ENCODE measurements at regions not wholly inside any gene's neighbourhood (a gene's known extent, or its start where the extent isn't known, plus 50 kb on each side); places are given as distances from the start of the nearest gene placed in this dataset.
A peak's percentile ranks its signal among the peaks of the same experiment; 100 is the strongest.

GRCh38 chr14:88089445-88089844 lies 84.5 kb downstream of the GPR65 start:
- no peaks in the 10 kb centered on the region for H3K9me3 ChIP-seq (ENCODE audit: insufficient read depth in 2 of 2, low read depth in 1 of 2, low read length in 1 of 2)
- H2BK120ac ChIP-seq (replicated peaks; ENCODE audit: low read depth, low read length) = no peak overlapping the region
- no peak overlapping the region for H3K4me3 ChIP-seq (ENCODE audit: extremely low read depth in 1 of 4, insufficient read depth in 2 of 4, low read depth in 3 of 4, low read length in 4 of 4)
- H4K8ac ChIP-seq (ENCODE audit: extremely low read depth, insufficient read depth, low read length) = no peak overlapping the region
- TF ChIP-seq SIX5 (IDR thresholded peaks at IDR 0.05; ENCODE audit: low read depth, low read length) = 0 out of 2 replicates have a peak, but pooled peaks have one; percentile 20
- TF ChIP-seq TEAD4 (IDR thresholded peaks at IDR 0.05; ENCODE audit: low read depth, low read length) = no peak
- no peak overlapping the region for H3K23ac ChIP-seq (ENCODE audit: insufficient read length)
- H3K27me3 ChIP-seq (replicated peaks in 1 of 4; ENCODE audit: control insufficient read depth in 3 of 4, extremely low read depth in 1 of 4, insufficient read depth in 3 of 4, low read length in 3 of 4) = no peaks in the 10 kb centered on the region
- H4K5ac ChIP-seq (ENCODE audit: insufficient read length, low read depth, low read length) = no peak overlapping the region
- H3K9ac ChIP-seq (replicated peaks in 1 of 4; ENCODE audit: extremely low read depth in 1 of 4, low read depth in 3 of 4, low read length in 3 of 4) = no peak overlapping the region
- DNase-seq (ENCODE audit: low read depth in 1 of 2, low spot score in 2 of 2) = no peak
- no peak overlapping the region for H3K27ac ChIP-seq (ENCODE audit: low read depth, low read length)
- H3K56ac ChIP-seq (replicated peaks; ENCODE audit: insufficient read length, low read depth, low read length) = no peak overlapping the region
- H2BK20ac ChIP-seq (ENCODE audit: low read length) = no peak overlapping the region
- H3K4ac ChIP-seq (replicated peaks; ENCODE audit: insufficient read length, low read depth, low read length) = no peak overlapping the region
- no peak overlapping the region for H2BK12ac ChIP-seq (ENCODE audit: low read depth, low read length)
- no peaks in the 10 kb centered on the region for H4K20me1 ChIP-seq (replicated peaks in 1 of 2; ENCODE audit: control insufficient read depth in 1 of 2, insufficient read depth in 2 of 2, low read length in 2 of 2)
- no peak overlapping the region for H2BK5ac ChIP-seq (ENCODE audit: low read depth, low read length)
- no peaks in the 10 kb centered on the region for H3K79me2 ChIP-seq (ENCODE audit: control insufficient read depth in 1 of 2, insufficient read depth in 2 of 2, low read length in 2 of 2)
- H3K4me2 ChIP-seq (ENCODE audit: insufficient read depth in 1 of 2, low read depth in 2 of 2, low read length in 2 of 2) = no peak overlapping the region
- no peak overlapping the region for H3K18ac ChIP-seq (ENCODE audit: extremely low read depth, low read length)
- no peak overlapping the region for H4K91ac ChIP-seq (replicated peaks; ENCODE audit: insufficient read length, low read length)
- 0 out of 7 replicates have a peak, but pooled peaks cover 0 to 3% (median 0%) of the 10 kb centered on the region in 4 experiments for H3K4me1 ChIP-seq (replicated peaks in 1 of 4; ENCODE audit: control insufficient read depth in 3 of 4, insufficient read depth in 4 of 4, low read length in 3 of 4)
- no peaks in the 10 kb centered on the region for H3K23me2 ChIP-seq (ENCODE audit: low read depth, low read length)
- no peak for FAIRE-seq
- POLR2A ChIA-PET (ENCODE audit: partially characterized antibody) = no interaction called here
- no peak overlapping the region for H3K14ac ChIP-seq (ENCODE audit: insufficient read length)
- H2BK15ac ChIP-seq (ENCODE audit: low read length) = no peak overlapping the region
- no peak overlapping the region for H2AK5ac ChIP-seq (ENCODE audit: low read depth, low read length)
- CTCF ChIA-PET (ENCODE audit: partially characterized antibody) = interaction anchor here (0.5 to 1.3 kb wide), 3 partner anchors 98 to 434 kb away, joined by 3 read pairs; no protein-coding TSS in a partner anchor
- H3K79me1 ChIP-seq (ENCODE audit: low read depth, low read length) = no peaks in the 10 kb centered on the region
- no peaks in the 10 kb centered on the region for H3K36me3 ChIP-seq (ENCODE audit: control insufficient read depth in 2 of 4, insufficient read depth in 4 of 4, low read length in 3 of 4)
- no peak overlapping the region for H2AFZ ChIP-seq (ENCODE audit: low read length)
